CMK (cell line): ENCODE measurements at regions not wholly inside any gene's neighbourhood (a gene's known extent, or its start where the extent isn't known, plus 50 kb on each side); places are given as distances from the start of the nearest gene placed in this dataset.

Source experiments
- DNase-seq: peaks from one replicate; pipeline ENCODE4 v3.0.0-alpha.2; 2010; ENCODE audit warnings: low read depth

DNA sequence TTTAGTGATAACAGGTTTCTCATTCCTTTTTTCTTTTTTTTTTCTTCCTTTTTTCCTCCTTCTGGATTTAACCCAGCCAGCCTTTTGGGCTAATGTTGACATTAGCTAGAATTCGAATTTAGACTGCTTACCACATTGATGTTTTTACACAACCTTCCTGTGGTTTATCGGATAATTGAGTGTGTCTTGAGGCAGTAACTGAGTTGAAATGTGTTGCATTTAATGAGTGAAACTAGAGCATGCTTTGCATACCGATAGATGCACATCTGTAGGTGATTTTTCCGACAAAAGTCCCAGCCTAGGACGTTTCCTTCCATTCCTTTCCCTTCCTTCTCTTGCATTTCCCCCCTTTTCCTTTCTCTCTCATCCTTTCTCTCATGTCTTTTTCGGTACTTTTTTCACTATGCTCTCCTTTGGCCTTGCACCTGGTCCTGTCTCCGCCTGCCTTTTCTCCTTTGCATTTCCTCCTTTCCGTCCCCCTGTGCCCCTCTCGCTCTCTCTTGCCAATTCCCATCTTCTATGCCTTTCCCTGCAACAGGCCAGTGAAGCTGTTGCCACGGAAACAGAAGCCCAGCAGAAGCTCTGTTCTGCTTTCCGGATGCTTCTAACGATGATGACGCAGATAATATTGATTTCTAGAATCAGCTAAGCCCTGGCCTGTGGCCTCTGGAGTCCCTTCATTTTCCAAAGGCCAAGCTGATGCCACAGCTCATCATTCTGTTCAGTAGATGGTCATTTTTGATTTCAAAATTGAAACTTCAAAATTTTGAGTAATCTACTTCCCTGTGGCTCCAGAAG, 76.1 kb downstream of the SLC25A47 start:
- DNase-seq, result no peak

- no peak for DNase-seq
Measured at GRCh38 chr14:100400115-100400514, 77.0 kb downstream of the SLC25A47 start.

GRCh38 chr14:100401031-100401692, 78.0 kb downstream of the SLC25A47 start:
- DNase-seq, result no peak

GRCh38 chr14:100401792-100402191, 78.7 kb downstream of the SLC25A47 start:
- no peak for DNase-seq

GRCh38 chr14:100402631-100403030, 79.5 kb downstream of the SLC25A47 start:
- DNase-seq, result no peak

DNA sequence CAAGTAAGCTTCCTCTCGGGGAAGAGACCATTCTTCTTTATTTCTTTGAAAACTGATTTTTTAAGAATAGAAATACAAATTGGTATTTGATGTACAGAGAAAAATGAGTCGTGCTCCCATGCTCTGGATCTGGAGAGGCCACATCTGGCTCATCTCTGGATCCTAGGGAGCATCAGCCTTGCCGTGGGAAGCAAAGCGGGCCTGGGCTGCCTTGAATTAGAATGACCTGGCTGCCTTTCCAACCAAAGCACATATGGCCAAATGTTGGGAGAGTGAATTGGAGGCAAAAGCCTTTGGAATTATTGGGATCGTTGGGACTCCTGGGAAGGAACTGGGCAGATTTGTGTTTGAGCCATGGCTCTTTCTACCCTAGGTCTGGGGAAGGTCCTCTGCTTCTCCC, 80.0 kb downstream of the SLC25A47 start:
- DNase-seq, result no peak

- no peak for DNase-seq
Measured at GRCh38 chr14:100403802-100404365, 80.7 kb downstream of the SLC25A47 start.

GRCh38 chr14:100404419-100404818, 81.3 kb downstream of the SLC25A47 start:
- no peak for DNase-seq

DNA sequence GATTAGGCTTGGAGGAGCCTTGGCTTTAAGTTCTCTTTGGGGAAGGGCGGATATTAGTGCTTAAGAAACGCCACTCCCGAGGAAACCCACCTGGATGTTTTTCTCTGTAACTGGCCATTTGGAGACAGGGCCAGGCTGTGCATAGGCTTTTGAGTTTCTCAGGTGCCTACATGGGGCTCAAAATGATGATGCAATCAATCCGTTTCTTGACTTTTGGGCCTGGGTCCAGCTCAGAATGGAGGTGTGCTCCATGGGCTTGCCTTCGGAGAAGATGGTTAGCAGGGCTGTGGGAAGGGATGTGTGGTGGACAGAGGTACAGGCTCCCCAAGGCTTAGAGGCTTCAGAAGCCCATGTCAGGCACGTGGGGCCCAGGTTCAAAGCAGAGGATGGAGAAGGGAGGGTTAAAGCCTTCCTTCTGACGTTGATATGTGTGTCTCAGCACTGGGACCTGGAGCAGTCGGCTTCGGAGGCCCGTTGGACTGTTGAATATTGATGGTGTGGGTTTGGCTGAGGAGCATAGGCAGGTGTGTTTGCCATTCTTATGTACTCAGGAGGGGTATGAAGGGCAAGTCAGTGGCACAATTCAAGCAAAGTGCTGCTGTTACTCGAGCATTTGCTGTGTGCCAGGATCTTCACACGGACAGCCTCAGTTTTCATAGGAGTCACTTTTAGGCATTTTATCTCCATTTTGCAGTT, 82.8 kb downstream of the SLC25A47 start:
- DNase-seq, result no peak

GRCh38 chr14:100406505-100407131, 83.5 kb downstream of the SLC25A47 start:
- DNase-seq, result no peak

DNA sequence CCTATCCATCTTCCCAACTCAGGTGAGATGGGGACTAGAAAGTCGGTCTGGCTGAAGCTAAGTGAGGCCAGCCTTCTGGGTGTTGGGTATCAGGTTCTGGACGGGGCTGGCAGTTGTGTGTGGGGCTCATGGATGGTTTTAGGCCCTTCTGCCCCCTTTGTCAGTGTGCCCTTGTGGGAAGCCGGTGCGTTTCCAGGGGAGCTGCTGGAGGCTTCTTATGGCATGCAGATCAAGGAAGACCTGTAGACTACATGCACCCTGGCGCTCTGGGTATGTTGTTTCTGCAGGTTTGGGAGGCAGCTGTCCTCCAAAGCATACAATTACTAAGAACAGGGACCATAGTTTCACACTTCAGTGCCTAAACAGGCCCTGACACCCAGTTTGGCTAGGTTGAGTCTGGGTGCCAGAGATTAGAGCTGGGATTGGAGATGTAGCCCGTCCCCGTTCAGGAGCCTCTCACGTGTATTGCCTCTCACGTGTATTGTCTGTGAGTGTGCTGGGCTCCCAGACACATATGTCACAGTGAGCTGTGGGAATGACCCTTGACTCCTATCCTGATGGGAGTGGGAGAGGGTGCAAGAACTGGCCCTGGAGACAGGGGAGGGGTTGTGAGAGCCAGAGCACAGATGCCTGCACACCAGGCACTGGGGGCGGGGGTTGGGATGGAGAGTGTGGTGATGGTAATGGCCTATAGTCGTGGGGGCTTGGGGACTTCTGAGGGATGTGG, 84.4 kb downstream of the SLC25A47 start:
- no peak for DNase-seq

- no peak for DNase-seq
Measured at GRCh38 chr14:100408350-100409002, 85.3 kb downstream of the SLC25A47 start.

GRCh38 chr14:100409003-100409360, 85.8 kb downstream of the SLC25A47 start:
- no peak for DNase-seq

GRCh38 chr14:100409651-100410050, 86.5 kb downstream of the SLC25A47 start:
- no peak for DNase-seq

DNA sequence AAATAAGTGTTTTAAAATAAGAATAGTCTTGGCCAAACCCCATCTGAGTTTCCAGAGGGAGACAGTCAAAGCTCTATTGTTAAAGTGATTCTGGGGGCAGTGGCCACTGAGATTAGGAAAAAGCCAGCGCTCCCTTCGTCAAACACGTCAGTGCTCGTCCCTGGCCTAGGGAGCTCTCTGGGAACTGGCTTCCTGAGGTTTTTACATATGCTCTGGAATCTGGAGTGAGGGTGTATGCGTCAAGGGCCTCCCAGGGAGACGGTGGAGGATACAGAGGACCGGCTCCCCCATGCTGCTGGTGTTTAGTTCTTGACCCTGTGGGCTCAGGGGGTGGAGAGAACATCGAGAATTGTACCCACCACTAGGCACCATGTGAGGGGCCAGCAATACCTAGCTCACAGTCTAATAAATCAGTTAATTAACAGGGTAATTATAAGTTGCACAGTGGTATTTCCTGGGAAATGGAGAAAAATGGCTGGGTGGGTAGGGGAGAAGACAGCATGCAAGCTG, 87.0 kb downstream of the SLC25A47 start:
- DNase-seq, result no peak

GRCh38 chr14:100413699-100414098, 90.6 kb downstream of the SLC25A47 start:
- DNase-seq, result no peak

DNA sequence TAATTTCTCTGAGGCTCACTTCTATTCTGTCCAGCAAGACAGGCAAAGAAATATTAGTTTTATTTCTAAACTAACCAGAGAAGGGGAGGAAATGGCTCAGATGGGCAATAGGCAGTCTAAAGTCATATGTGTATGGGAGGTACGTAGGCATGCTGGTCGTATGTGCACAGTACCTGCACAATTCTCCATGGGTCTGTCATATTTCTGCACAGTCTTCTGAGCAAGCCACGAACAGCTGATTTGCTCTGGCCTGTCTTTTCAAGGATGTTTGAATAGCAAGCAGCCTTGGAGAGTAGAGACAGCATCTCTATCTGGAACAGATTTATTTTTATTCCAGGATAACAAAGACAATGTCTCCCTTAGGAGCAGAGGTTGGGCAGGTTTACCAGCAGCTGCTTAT, 92.1 kb downstream of the SLC25A47 start:
- DNase-seq, result no peak

- DNase-seq, result no peak
Measured at GRCh38 chr14:100416081-100416680, 93.0 kb downstream of the SLC25A47 start.

- no peak for DNase-seq
Measured at GRCh38 chr14:100416921-100417860, 94.1 kb downstream of the SLC25A47 start.
